SK-N-SH (cell line): ENCODE measurements at regions not wholly inside any gene's neighbourhood (a gene's known extent, or its start where the extent isn't known, plus 50 kb on each side); places are given as distances from the start of the nearest gene placed in this dataset.

Source experiments
- CTCF ChIP-seq: fragments of 200-600 bp; sonication (generic); IDR thresholded peaks from 2 replicates; pipeline ENCODE4 v1.6.1; 2017; ENCODE audit warnings: antibody characterized with exemption, mild to moderate bottlenecking, moderate library complexity
- ZBTB33 ChIP-seq: IDR thresholded peaks from 2 replicates; pipeline ENCODE4 v1.4.0; 2012; ENCODE audit warnings: low read depth, borderline replicate concordance

- TF ChIP-seq ZBTB33 (no peak), CTCF (no peak)
These were observed 496.7 kb upstream of the PIK3C3 start for GRCh38 chr18:41458376-41458775.
